Panc1 (cell line): ENCODE measurements at regions not wholly inside any gene's neighbourhood (a gene's known extent, or its start where the extent isn't known, plus 50 kb on each side); places are given as distances from the start of the nearest gene placed in this dataset.

Experiments
- ATAC-seq: fragments of 200-7000 bp; cut with Tn5 transposase; 2 replicates; pipeline ENCODE4 v1.9.1; 2020; ENCODE audit warnings: mild to moderate bottlenecking, moderate library complexity
- BruUV-seq: library from RNA; stranded (reverse); fragments of 400-500 nt; replicated peaks from 2 replicates; lab custom pipeline; 2021; lab: Mats Ljungman, UMichigan
- CTCF ChIA-PET: fragments of 300-600 bp; sonication (Branson Sonifier 250); formaldehyde crosslinking; loops from one replicate; lab custom pipeline; 2022; ENCODE audit warnings: antibody characterized with exemption; lab: Charles Lee
- POLR2A ChIA-PET: fragments of 300-600 bp; sonication (Branson Sonifier 250); formaldehyde crosslinking; loops from one replicate; lab custom pipeline; 2022; ENCODE audit warnings: antibody characterized with exemption; lab: Charles Lee
- DNase-seq: peaks from one replicate; pipeline ENCODE4 v3.0.0-alpha.2; 2010; ENCODE audit warnings: low read depth, low spot score
- H3K27ac ChIP-seq: 2 replicates; pipeline ENCODE4 v1.5.1; 2011; ENCODE audit warnings: mild to moderate bottlenecking, low read length, inconsistent platforms
- H3K27me3 ChIP-seq: fragments of 200-500 bp; sonication (Bioruptor generic); 2 replicates; pipeline ENCODE4 v1.6.0; 2014; ENCODE audit warnings: low read length, inconsistent platforms; ENCODE audit not compliant: control insufficient read depth, insufficient read depth
- H3K36me3 ChIP-seq: fragments of 200-500 bp; sonication (Bioruptor generic); 2 replicates; pipeline ENCODE4 v1.5.1; 2014; ENCODE audit warnings: inconsistent platforms, mild to moderate bottlenecking, low read length, moderate library complexity; ENCODE audit not compliant: control insufficient read depth, insufficient read depth
- H3K4me1 ChIP-seq: 2 replicates; pipeline ENCODE4 v1.5.1; 2011; ENCODE audit warnings: inconsistent platforms, mild to moderate bottlenecking, low read length, moderate library complexity; ENCODE audit not compliant: control insufficient read depth, insufficient read depth
- H3K4me3 ChIP-seq, 2 experiments: 2 replicates each; pipeline ENCODE4 v1.5.1; 2011 to 2012; ENCODE audit warnings: low read depth in 2 of 2, low read length in 2 of 2, mild to moderate bottlenecking in 2 of 2, inconsistent platforms in 1 of 2, moderate library complexity in 1 of 2
- H3K9me3 ChIP-seq: fragments of 200-500 bp; sonication (Bioruptor generic); 2 replicates; pipeline ENCODE4 v1.5.1; 2014; ENCODE audit warnings: low read depth, mild to moderate bottlenecking, inconsistent platforms, low read length, moderate library complexity; ENCODE audit not compliant: control insufficient read depth, insufficient read depth
- CTCF ChIP-seq: fragments of 450-650 bp; IDR thresholded peaks from 2 replicates; pipeline ENCODE4 v1.5.1; 2017; ENCODE audit warnings: mild to moderate bottlenecking
- POLR2AphosphoS5 ChIP-seq: IDR thresholded peaks from 2 replicates; pipeline ENCODE4 v1.6.1; 2012; ENCODE audit warnings: mild to moderate bottlenecking, low read depth, low read length, moderate library complexity
- REST ChIP-seq, 2 experiments: IDR thresholded peaks; 2 replicates each; pipeline ENCODE4 v1.6.1; 2011 to 2012; ENCODE audit warnings: low read depth in 2 of 2, control low read depth in 1 of 2, low read length in 1 of 2, mild to moderate bottlenecking in 1 of 2, moderate library complexity in 1 of 2; ENCODE audit not compliant: insufficient read depth in 1 of 2
- SIN3A ChIP-seq: IDR thresholded peaks from 2 replicates; pipeline ENCODE4 v1.6.1; 2012; ENCODE audit warnings: low read depth, mild to moderate bottlenecking, low read length, moderate library complexity, borderline replicate concordance; ENCODE audit not compliant: insufficient read depth
- TCF7L2 ChIP-seq: IDR thresholded peaks from 2 replicates; pipeline ENCODE4 v1.6.1; 2011; ENCODE audit warnings: mild to moderate bottlenecking, low read depth, low read length, inconsistent platforms
- in situ Hi-C: cut with HindIII; loops from 2 replicates; pipeline ENCODE4 v1.10.0; 2016; ENCODE audit warnings: low sequenced_read_pairs, low pct_unique_long_range_greater_than_20kb
- intact Hi-C: fragments of 100-400 bp; cut with micrococcal nuclease; formaldehyde crosslinking; loops from one replicate; pipeline ENCODE4 v1.10.0; 2022; ENCODE audit not compliant: unreplicated experiment

- POLR2A ChIA-PET: no interaction called here
Observed at GRCh38 chr6:141301779-141302178, 830.9 kb upstream of the GJE1 start.

GRCh38 chr6:141290941-141291721 lies 841.6 kb upstream of the GJE1 start:
- intact Hi-C loops (no loop called here), in situ Hi-C loops (no loop called here)
- TF ChIP-seq SIN3A (no peak), POLR2AphosphoS5 (no peak), CTCF (no peak), REST (IDR thresholded peaks at IDR 0.05; ENCODE audit: insufficient read depth in 1 of 2, low read depth in 2 of 2, low read length in 1 of 2) (no peak), TCF7L2 (no peak)
- DNase-seq (no peak), ATAC-seq (no peak)
- H3K27ac ChIP-seq: no peak overlapping the region
- no peaks in the 10 kb centered on the region for H3K27me3 ChIP-seq
- no peaks in the 10 kb centered on the region for H3K36me3 ChIP-seq
- no peaks in the 10 kb centered on the region for H3K9me3 ChIP-seq
- H3K4me1 ChIP-seq: no peaks in the 10 kb centered on the region
- no peak overlapping the region for H3K4me3 ChIP-seq
- BruUV-seq: no TSS peak
- ChIA-PET POLR2A (no interaction called here), CTCF (no interaction called here)

More at GRCh38 chr6:141301779-141302178, 830.9 kb upstream of the GJE1 start:
- Histone ChIP-seq H3K9me3 (no peaks in the 10 kb centered on the region), H3K27me3 (no peaks in the 10 kb centered on the region), H3K36me3 (no peaks in the 10 kb centered on the region), H3K4me3 (no peak overlapping the region), H3K4me1 (no peaks in the 10 kb centered on the region), H3K27ac (no peak overlapping the region)
- TF ChIP-seq CTCF: no peak
- TF ChIP-seq TCF7L2: no peak
- no peak for TF ChIP-seq REST (IDR thresholded peaks at IDR 0.05; ENCODE audit: insufficient read depth in 1 of 2, low read depth in 2 of 2, low read length in 1 of 2)
- TF ChIP-seq POLR2AphosphoS5: no peak
- TF ChIP-seq SIN3A: no peak
- DNase-seq (no peak), ATAC-seq (no peak)
- intact Hi-C loops (no loop called here), in situ Hi-C loops (no loop called here)
- CTCF ChIA-PET: no interaction called here
- BruUV-seq: no TSS peak
